ENCODE measurements at regions not wholly inside any gene's neighbourhood (a gene's known extent, or its start where the extent isn't known, plus 50 kb on each side); places are given as distances from the start of the nearest gene placed in this dataset.

GRCh38 chr5:39714036-39714698, 289.4 kb upstream of the DAB2 start:
- Histone ChIP-seq H3K4me3 (no peak overlapping the region), H3K27ac (no peak overlapping the region), H3K27me3 (no peaks in the 10 kb centered on the region), H3K36me3 (no peaks in the 10 kb centered on the region), H3K9me3 (no peaks in the 10 kb centered on the region), H3K4me1 (no peaks in the 10 kb centered on the region)
- peak; percentile 42 to 73 for TF ChIP-seq CTCF (IDR thresholded peaks at IDR 0.05)
- DNase-seq (ENCODE audit: low spot score): no peak

GRCh38 chr5:39713250-39713916, 288.6 kb upstream of the DAB2 start:
- no peak for TF ChIP-seq CTCF (IDR thresholded peaks at IDR 0.05)
- no peak for DNase-seq (ENCODE audit: low spot score)
- Histone ChIP-seq H3K4me3 (no peak overlapping the region), H3K36me3 (no peaks in the 10 kb centered on the region), H3K4me1 (no peaks in the 10 kb centered on the region), H3K27me3 (no peaks in the 10 kb centered on the region), H3K27ac (no peak overlapping the region), H3K9me3 (no peaks in the 10 kb centered on the region)

GRCh38 chr5:39712316-39713249, 287.8 kb upstream of the DAB2 start:
- no peak overlapping the region for H3K27ac ChIP-seq
- no peak for TF ChIP-seq CTCF (IDR thresholded peaks at IDR 0.05)

GRCh38 chr5:39711821-39712220, 287.0 kb upstream of the DAB2 start:
- H3K9me3 ChIP-seq: no peaks in the 10 kb centered on the region
- no peak overlapping the region for H3K4me3 ChIP-seq
- H3K27me3 ChIP-seq: no peaks in the 10 kb centered on the region
- no peaks in the 10 kb centered on the region for H3K36me3 ChIP-seq
- no peak for DNase-seq (ENCODE audit: low spot score)
- no peak overlapping the region for H3K27ac ChIP-seq
- TF ChIP-seq CTCF (IDR thresholded peaks at IDR 0.05): no peak
- no peaks in the 10 kb centered on the region for H3K4me1 ChIP-seq

More at GRCh38 chr5:39712316-39713249, 287.8 kb upstream of the DAB2 start:
- no peak overlapping the region for H3K4me3 ChIP-seq
- no peaks in the 10 kb centered on the region for H3K4me1 ChIP-seq
- no peaks in the 10 kb centered on the region for H3K27me3 ChIP-seq
- H3K9me3 ChIP-seq: no peaks in the 10 kb centered on the region
- no peak for DNase-seq (ENCODE audit: low spot score)
- no peaks in the 10 kb centered on the region for H3K36me3 ChIP-seq

- no peaks in the 10 kb centered on the region for H3K27me3 ChIP-seq
- no peak for TF ChIP-seq CTCF (IDR thresholded peaks at IDR 0.05)
- no peaks in the 10 kb centered on the region for H3K4me1 ChIP-seq
- H3K27ac ChIP-seq: no peak overlapping the region
- no peak for DNase-seq (ENCODE audit: low spot score)
- H3K4me3 ChIP-seq: no peak overlapping the region
- H3K36me3 ChIP-seq: no peaks in the 10 kb centered on the region
- no peaks in the 10 kb centered on the region for H3K9me3 ChIP-seq
Measured at GRCh38 chr5:39709032-39709431, 284.3 kb upstream of the DAB2 start.

All from right atrium auricular region (tissue), 2 donors.